Neuronal stem cell (in vitro differentiated cells): ENCODE measurements at regions not wholly inside any gene's neighbourhood (a gene's known extent, or its start where the extent isn't known, plus 50 kb on each side); places are given as distances from the start of the nearest gene placed in this dataset.

Experiments
- DNase-seq: peaks from one replicate; pipeline ENCODE4 v3.0.0-alpha.2; 2013; ENCODE audit warnings: low spot score
- H2AFZ ChIP-seq: one replicate; pipeline ENCODE4 v1.6.1; 2013; ENCODE audit warnings: mild to moderate bottlenecking, low read length, inconsistent platforms
- H2AK5ac ChIP-seq: 2 replicates; pipeline ENCODE4 v1.6.1; 2013; ENCODE audit warnings: low read depth, mild to moderate bottlenecking, inconsistent platforms, low read length, moderate library complexity, mixed read lengths
- H2BK120ac ChIP-seq: 2 replicates; pipeline ENCODE4 v1.6.1; 2013; ENCODE audit warnings: low read depth, mild to moderate bottlenecking, inconsistent platforms, low read length, moderate library complexity, mixed read lengths
- H2BK12ac ChIP-seq: one replicate; pipeline ENCODE4 v1.6.1; 2013; ENCODE audit warnings: low read length, inconsistent platforms
- H2BK15ac ChIP-seq: 2 replicates; pipeline ENCODE4 v1.6.1; 2013; ENCODE audit warnings: mild to moderate bottlenecking, low read length, inconsistent platforms, mixed read lengths
- H2BK5ac ChIP-seq: one replicate; pipeline ENCODE4 v1.6.1; 2013; ENCODE audit warnings: inconsistent platforms, mild to moderate bottlenecking, low read length, moderate library complexity
- H3K14ac ChIP-seq: one replicate; pipeline ENCODE4 v1.6.1; 2013; ENCODE audit warnings: low read length, inconsistent platforms
- H3K18ac ChIP-seq: 2 replicates; pipeline ENCODE4 v1.6.1; 2013; ENCODE audit warnings: low read length, inconsistent platforms
- H3K23ac ChIP-seq: 2 replicates; pipeline ENCODE4 v1.6.1; 2013; ENCODE audit warnings: low read depth, mild to moderate bottlenecking, mixed read lengths, low read length, inconsistent platforms; ENCODE audit not compliant: poor library complexity
- H3K27ac ChIP-seq: replicated peaks from 3 replicates; pipeline ENCODE4 v1.5.1; 2013; ENCODE audit warnings: low read length, inconsistent platforms
- H3K27me3 ChIP-seq, 3 experiments: 2 replicates each; pipeline ENCODE4 v1.6.1; 2013; ENCODE audit warnings: low read length in 3 of 3, mild to moderate bottlenecking in 2 of 3, inconsistent platforms in 1 of 3, low read depth in 1 of 3, mixed read lengths in 1 of 3, moderate library complexity in 1 of 3; ENCODE audit not compliant: control insufficient read depth in 3 of 3, insufficient read depth in 3 of 3
- H3K36me3 ChIP-seq, 2 donors: replicated peaks in 1 of 2; 2 replicates each; pipeline ENCODE4 v1.6.1; 2013; ENCODE audit warnings: low read length in 2 of 2; ENCODE audit not compliant: control insufficient read depth in 2 of 2, insufficient read depth in 2 of 2
- H3K4ac ChIP-seq: 2 replicates; pipeline ENCODE4 v1.6.1; 2013; ENCODE audit warnings: inconsistent platforms, mild to moderate bottlenecking, low read length, moderate library complexity
- H3K4me1 ChIP-seq, 2 donors: 1 replicate in 1 of 2; 2 replicates in 1 of 2; pipeline ENCODE4 v1.6.1; 2013; ENCODE audit warnings: low read length in 2 of 2, low read depth in 1 of 2; ENCODE audit not compliant: control insufficient read depth in 2 of 2, insufficient read depth in 1 of 2
- H3K4me2 ChIP-seq: one replicate; pipeline ENCODE4 v1.6.1; 2013; ENCODE audit warnings: mild to moderate bottlenecking, low read length, inconsistent platforms; ENCODE audit not compliant: insufficient read depth, poor library complexity, severe bottlenecking
- H3K4me3 ChIP-seq, 2 donors: 2 replicates each; pipeline ENCODE4 v1.5.1; 2013; ENCODE audit warnings: low read length in 2 of 2, mild to moderate bottlenecking in 2 of 2, inconsistent platforms in 1 of 2, moderate library complexity in 1 of 2
- H3K79me1 ChIP-seq: one replicate; pipeline ENCODE4 v1.6.1; 2013; ENCODE audit warnings: low read depth, mild to moderate bottlenecking, inconsistent platforms, low read length, moderate library complexity
- H3K9ac ChIP-seq: one replicate; pipeline ENCODE4 v1.6.1; 2013; ENCODE audit warnings: mild to moderate bottlenecking, low read depth, low read length, inconsistent platforms; ENCODE audit not compliant: poor library complexity
- H3K9me3 ChIP-seq, 2 donors: replicated peaks in 1 of 2; 2 replicates each; pipeline versions ENCODE3 to v1.6.1; 2013; ENCODE audit warnings: low read length in 2 of 2, mild to moderate bottlenecking in 2 of 2, inconsistent platforms in 1 of 2, low read depth in 1 of 2, mixed read lengths in 1 of 2, moderate library complexity in 1 of 2; ENCODE audit not compliant: control insufficient read depth in 2 of 2, insufficient read depth in 1 of 2
- H4K8ac ChIP-seq: one replicate; pipeline ENCODE4 v1.6.1; 2013; ENCODE audit warnings: low read depth, mild to moderate bottlenecking, inconsistent platforms, low read length, moderate library complexity
- H4K91ac ChIP-seq: one replicate; pipeline ENCODE4 v1.6.1; 2013; ENCODE audit warnings: low read length, low read depth, mild to moderate bottlenecking, inconsistent platforms; ENCODE audit not compliant: poor library complexity
- WGBS, 2 donors: extraction: QIAGEN DNeasy Blood & Tissue Kit; methylation state at CpG; one replicate each; pipeline ENCODE4 v1.1.7; 2013; ENCODE audit warnings: missing lambda C conversion rate in 2 of 2, mixed read lengths in 1 of 2; ENCODE audit not compliant: insufficient read length in 2 of 2, insufficient replicate concordance in 1 of 2; ENCODE audit errors: extremely low coverage in 2 of 2; 5-methylcytosine and 5-hydroxymethylcytosine counted together

- no peak overlapping the region for H2BK15ac ChIP-seq
- no peaks in the 10 kb centered on the region for H3K4me1 ChIP-seq
- no peaks in the 10 kb centered on the region for H3K36me3 ChIP-seq
- no peak overlapping the region for H3K4me3 ChIP-seq
- H2AK5ac ChIP-seq: no peak overlapping the region
- H3K9ac ChIP-seq: no peak overlapping the region
- no CpG with 5 or more reads among the region's 2 CpGs for WGBS, 2 donors
- no peak overlapping the region for H3K23ac ChIP-seq
- H2BK120ac ChIP-seq: no peak overlapping the region
- H2BK5ac ChIP-seq: no peak overlapping the region
- no peak overlapping the region for H2AFZ ChIP-seq
- no peaks in the 10 kb centered on the region for H3K27me3 ChIP-seq
- H4K91ac ChIP-seq: no peak overlapping the region
- no peak overlapping the region for H3K4me2 ChIP-seq
- no peak overlapping the region for H3K14ac ChIP-seq
- H4K8ac ChIP-seq: no peak overlapping the region
- H3K27ac ChIP-seq: no peak overlapping the region
- no peak for DNase-seq
- no peak overlapping the region for H3K18ac ChIP-seq
- H3K4ac ChIP-seq: no peak overlapping the region
- H3K9me3 ChIP-seq: no peaks in the 10 kb centered on the region
- no peaks in the 10 kb centered on the region for H3K79me1 ChIP-seq
- H2BK12ac ChIP-seq: no peak overlapping the region
These were observed 147.1 kb upstream of the CNTN6 start for GRCh38 chr3:945738-946137.

GRCh38 chr3:952906-953305 lies 139.9 kb upstream of the CNTN6 start:
- Histone ChIP-seq H3K4me1 (peaks cover 0 to 1% of the 10 kb centered on the region in 2 donors), H2BK15ac (no peak overlapping the region), H3K14ac (no peak overlapping the region), H3K27ac (no peak overlapping the region), H3K9me3 (no peaks in the 10 kb centered on the region), H2AFZ (no peak overlapping the region), H3K4me3 (no peak overlapping the region), H2AK5ac (no peak overlapping the region), H4K8ac (no peak overlapping the region), H3K36me3 (no peaks in the 10 kb centered on the region), H3K79me1 (no peaks in the 10 kb centered on the region), H3K23ac (no peak overlapping the region), H4K91ac (no peak overlapping the region), H2BK120ac (no peak overlapping the region), H3K9ac (no peak overlapping the region), H3K4ac (no peak overlapping the region), H3K18ac (no peak overlapping the region), H2BK12ac (no peak overlapping the region), H3K4me2 (no peak overlapping the region), H2BK5ac (no peak overlapping the region), H3K27me3 (no peaks in the 10 kb centered on the region)
- WGBS, 2 donors: no CpG with 5 or more reads among the region's 1 CpG
- DNase-seq: no peak

- Histone ChIP-seq H2BK12ac (no peak overlapping the region), H3K23ac (no peak overlapping the region), H3K18ac (no peak overlapping the region), H3K27me3 (no peaks in the 10 kb centered on the region), H4K91ac (no peak overlapping the region), H3K9ac (no peak overlapping the region), H3K4ac (no peak overlapping the region), H2AK5ac (no peak overlapping the region), H3K9me3 (no peaks in the 10 kb centered on the region), H3K36me3 (no peaks in the 10 kb centered on the region), H2BK120ac (no peak overlapping the region), H4K8ac (no peak overlapping the region), H2AFZ (no peak overlapping the region), H3K4me2 (no peak overlapping the region), H3K4me3 (no peak overlapping the region), H3K4me1 (no peaks in the 10 kb centered on the region), H3K27ac (no peak overlapping the region), H2BK5ac (no peak overlapping the region), H3K14ac (no peak overlapping the region), H2BK15ac (no peak overlapping the region), H3K79me1 (no peaks in the 10 kb centered on the region)
- no peak for DNase-seq
- no CpG with 5 or more reads among the region's 2 CpGs for WGBS, 2 donors
These were observed 129.6 kb upstream of the CNTN6 start for GRCh38 chr3:963255-963654.

- no peak for DNase-seq
- H2BK120ac ChIP-seq: no peak overlapping the region
- no peak overlapping the region for H4K91ac ChIP-seq
- H3K18ac ChIP-seq: no peak overlapping the region
- H3K27me3 ChIP-seq: no peaks in the 10 kb centered on the region
- no peak overlapping the region for H2BK5ac ChIP-seq
- H2BK15ac ChIP-seq: no peak overlapping the region
- H3K79me1 ChIP-seq: no peaks in the 10 kb centered on the region
- no peaks in the 10 kb centered on the region for H3K36me3 ChIP-seq
- WGBS, 2 donors: no CpG with 5 or more reads among the region's 3 CpGs
- no peak overlapping the region for H3K14ac ChIP-seq
- H3K4me2 ChIP-seq: no peak overlapping the region
- H3K9me3 ChIP-seq: no peaks in the 10 kb centered on the region
- H3K4me1 ChIP-seq: no peaks in the 10 kb centered on the region
- H3K4me3 ChIP-seq: no peak overlapping the region
- H2AFZ ChIP-seq: no peak overlapping the region
- H3K27ac ChIP-seq: no peak overlapping the region
- H3K23ac ChIP-seq: no peak overlapping the region
- no peak overlapping the region for H4K8ac ChIP-seq
- H3K9ac ChIP-seq: no peak overlapping the region
- H3K4ac ChIP-seq: no peak overlapping the region
- H2AK5ac ChIP-seq: no peak overlapping the region
- no peak overlapping the region for H2BK12ac ChIP-seq
These were observed 129.1 kb upstream of the CNTN6 start for GRCh38 chr3:963755-964154.
